HCT116 (cell line): ENCODE measurements at regions not wholly inside any gene's neighbourhood (a gene's known extent, or its start where the extent isn't known, plus 50 kb on each side); places are given as distances from the start of the nearest gene placed in this dataset.

Source experiments
- ATAC-seq: fragments of 200-7000 bp; cut with Tn5 transposase; 2 replicates; pipeline ENCODE4 v1.9.1; 2020; ENCODE audit warnings: mild to moderate bottlenecking, moderate library complexity
- BruUV-seq: library from RNA; stranded (reverse); fragments of 400-500 nt; replicated peaks from 2 replicates; lab custom pipeline; 2021; lab: Mats Ljungman, UMichigan
- CTCF ChIA-PET: fragments of 300-600 bp; sonication (Branson Sonifier 250); formaldehyde crosslinking; loops from one replicate; lab custom pipeline; 2021; ENCODE audit warnings: antibody characterized with exemption; lab: Charles Lee
- POLR2A ChIA-PET: fragments of 300-600, 350-600 bp; sonication (Branson Sonifier 250); formaldehyde crosslinking; loops from one replicate; lab custom pipeline; 2021; ENCODE audit warnings: antibody characterized with exemption; lab: Charles Lee
- RAD21 ChIA-PET, 2 experiments: fragments of 300-600 bp; sonication (Branson Sonifier 250); formaldehyde crosslinking; loops; one replicate each; lab custom pipeline; 2023; ENCODE audit warnings: low total read pairs in 2 of 2; ENCODE audit not compliant: uncharacterized antibody in 2 of 2, unreplicated experiment in 2 of 2, low non-redundant PET in 1 of 2; lab: Charles Lee
- DNase-seq: peaks from one replicate; pipeline ENCODE4 v3.0.0-alpha.2; 2010; ENCODE audit warnings: low read depth, low spot score
- H2AFZ ChIP-seq: fragments of 200-600 bp; shearing (Covaris generic), sonication (generic); 2 replicates; pipeline ENCODE4 v1.6.1; 2017; ENCODE audit warnings: low read depth, mixed run types, mixed read lengths, antibody characterized with exemption, low read length; ENCODE audit not compliant: poor library complexity, severe bottlenecking
- H3K27ac ChIP-seq: 2 replicates; pipeline ENCODE4 v1.5.1; 2012; ENCODE audit warnings: low read depth, low read length
- H3K27me3 ChIP-seq: fragments of 200-600 bp; sonication (generic); 2 replicates; pipeline ENCODE4 v1.6.1; 2016; ENCODE audit warnings: mixed run types, low read length, mixed read lengths; ENCODE audit not compliant: insufficient read depth
- H3K36me3 ChIP-seq, 2 experiments: fragments of 200-500 bp in 1 of 2; fragments of 200-600 bp in 1 of 2; sonication (Bioruptor generic) in 1 of 2; sonication (generic) in 1 of 2; 2 replicates each; pipeline versions ENCODE4 v1.5.1 to v1.6.1; 2014 to 2016; ENCODE audit warnings: low read length in 2 of 2, inconsistent platforms in 1 of 2, mixed read lengths in 1 of 2, mixed run types in 1 of 2; ENCODE audit not compliant: insufficient read depth in 2 of 2, control insufficient read depth in 1 of 2
- H3K4me1 ChIP-seq, 2 experiments: fragments of 200-600 bp in 1 of 2; sonication (generic) in 1 of 2; 2 replicates each; pipeline versions ENCODE4 v1.5.1 to v1.6.1; 2012 to 2017; ENCODE audit warnings: low read length in 2 of 2, inconsistent platforms in 1 of 2, mild to moderate bottlenecking in 1 of 2, mixed read lengths in 1 of 2, mixed run types in 1 of 2, moderate library complexity in 1 of 2; ENCODE audit not compliant: insufficient read depth in 2 of 2, control insufficient read depth in 1 of 2
- H3K4me2 ChIP-seq: fragments of 200-600 bp; sonication (generic); 2 replicates; pipeline ENCODE4 v1.6.1; 2017; ENCODE audit warnings: mixed run types, low read length, mixed read lengths
- H3K4me3 ChIP-seq, 2 experiments: fragments of 200-600 bp in 1 of 2; sonication (generic) in 1 of 2; replicated peaks in 1 of 2; 2 replicates each; pipeline ENCODE4 v1.5.1; 2011 to 2016; ENCODE audit warnings: low read length in 2 of 2, control low read depth in 1 of 2, low read depth in 1 of 2, mild to moderate bottlenecking in 1 of 2, mixed read lengths in 1 of 2, mixed run types in 1 of 2
- H3K79me2 ChIP-seq: fragments of 200-600 bp; sonication (generic); 2 replicates; pipeline ENCODE4 v1.6.1; 2017; ENCODE audit warnings: mild to moderate bottlenecking, mixed run types, low read length, moderate library complexity, mixed read lengths; ENCODE audit not compliant: insufficient read depth
- H3K9ac ChIP-seq: fragments of 200-600 bp; sonication (generic); 2 replicates; pipeline ENCODE4 v1.6.1; 2016; ENCODE audit warnings: low read length, mixed read lengths
- H3K9me2 ChIP-seq: fragments of 200-600 bp; sonication (generic), shearing (Covaris generic); 2 replicates; pipeline ENCODE4 v1.6.1; 2017; ENCODE audit warnings: mixed run types, mild to moderate bottlenecking, moderate library complexity; ENCODE audit not compliant: insufficient read depth
- H3K9me3 ChIP-seq, 2 experiments: fragments of 200-500 bp in 1 of 2; fragments of 200-600 bp in 1 of 2; sonication (Bioruptor generic) in 1 of 2; sonication (generic) in 1 of 2; 2 replicates each; pipeline ENCODE4 v1.6.1; 2014 to 2017; ENCODE audit warnings: low read length in 2 of 2, mixed read lengths in 2 of 2, inconsistent platforms in 1 of 2, low read depth in 1 of 2, mild to moderate bottlenecking in 1 of 2, mixed run types in 1 of 2, moderate library complexity in 1 of 2; ENCODE audit not compliant: control insufficient read depth in 1 of 2, insufficient read depth in 1 of 2
- H4K20me1 ChIP-seq: fragments of 200-600 bp; sonication (generic), shearing (Covaris generic); 2 replicates; pipeline ENCODE4 v1.6.1; 2017; ENCODE audit warnings: mixed run types, mild to moderate bottlenecking, moderate library complexity; ENCODE audit not compliant: insufficient read depth
- CEBPB ChIP-seq: IDR thresholded peaks from 2 replicates; pipeline ENCODE4 v1.6.1; 2012; ENCODE audit warnings: low read depth
- EGR1 ChIP-seq: IDR thresholded peaks from 2 replicates; pipeline ENCODE4 v1.6.1; 2012; ENCODE audit warnings: low read depth
- EZH2 ChIP-seq: fragments of 200-600 bp; sonication (generic); IDR thresholded peaks from 2 replicates; pipeline ENCODE4 v1.6.1; 2017; ENCODE audit warnings: antibody characterized with exemption, mixed run types
- JUND ChIP-seq: IDR thresholded peaks from 2 replicates; pipeline ENCODE4 v1.6.1; 2012
- POLR2AphosphoS5 ChIP-seq: IDR thresholded peaks from 2 replicates; pipeline ENCODE4 v1.6.1; 2011; ENCODE audit warnings: mild to moderate bottlenecking, low read depth, low read length, moderate library complexity
- ZFX ChIP-seq: fragments of 450-650 bp; IDR thresholded peaks from 2 replicates; pipeline ENCODE4 v1.6.1; 2017
- intact Hi-C: fragments of 100-400 bp; cut with micrococcal nuclease; formaldehyde crosslinking; loops from 2 replicates; pipeline ENCODE4 v1.10.0; 2022
- TF ChIP-seq, protein P1 (sequence below): IDR thresholded peaks from 2 replicates; pipeline ENCODE4 v1.6.1; 2011; ENCODE audit warnings: mild to moderate bottlenecking, low read length, moderate library complexity; ENCODE audit not compliant: insufficient replicate concordance; ENCODE audit errors: extremely low read depth
- TF ChIP-seq, protein P2 (sequence below): IDR thresholded peaks from 2 replicates; pipeline ENCODE4 v1.6.1; 2012
- TF ChIP-seq, protein P3 (sequence below), 3 experiments: fragments of 200-600 bp in 1 of 3; sonication (generic) in 1 of 3; IDR thresholded peaks in 2 of 3; conservative IDR thresholded peaks in 1 of 3; 2 replicates each; pipeline ENCODE4 v1.5.1; 2012 to 2017; ENCODE audit warnings: low read depth in 2 of 3, low read length in 2 of 3, antibody characterized with exemption in 1 of 3, borderline replicate concordance in 1 of 3, control low read depth in 1 of 3, mild to moderate bottlenecking in 1 of 3, mixed read lengths in 1 of 3, mixed run types in 1 of 3, moderate library complexity in 1 of 3; ENCODE audit not compliant: insufficient read depth in 1 of 3
- TF ChIP-seq, protein P4 (sequence below): IDR thresholded peaks from 2 replicates; pipeline ENCODE4 v1.6.1; 2012; ENCODE audit warnings: low read depth

DNA sequence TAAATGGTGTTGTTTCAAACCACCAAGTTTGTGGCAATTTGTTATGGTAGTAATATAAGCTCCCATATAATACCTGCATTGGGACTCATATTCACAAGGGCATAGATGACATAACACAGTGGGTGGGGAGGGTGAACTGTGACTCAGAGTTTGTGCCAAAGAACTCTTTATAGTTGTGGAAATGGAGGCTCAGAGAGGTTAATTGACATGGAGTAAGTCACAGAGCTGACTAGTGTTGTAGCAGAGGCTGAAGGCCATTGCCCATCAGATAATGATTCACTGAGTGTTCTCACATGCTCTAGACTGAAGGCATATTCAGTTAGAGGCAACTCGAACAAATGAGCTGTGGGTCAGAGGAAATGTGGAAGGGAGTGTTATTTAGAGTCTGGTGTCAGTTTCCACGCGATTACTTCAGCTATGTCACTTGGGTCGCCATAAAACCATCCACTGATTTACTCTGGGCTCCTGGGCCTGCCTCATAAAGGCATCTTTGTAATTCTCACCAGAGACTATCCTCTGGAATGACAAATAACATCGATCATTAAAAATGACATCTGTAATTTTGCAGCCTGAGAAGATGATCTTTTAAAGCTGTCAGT is 264.7 kb downstream of the CCDC85A start:
- no peaks in the 10 kb centered on the region for H3K9me3 ChIP-seq
- BruUV-seq, result no TSS peak
- TF ChIP-seq JUND, result no peak
- TF ChIP-seq, protein P1, sequence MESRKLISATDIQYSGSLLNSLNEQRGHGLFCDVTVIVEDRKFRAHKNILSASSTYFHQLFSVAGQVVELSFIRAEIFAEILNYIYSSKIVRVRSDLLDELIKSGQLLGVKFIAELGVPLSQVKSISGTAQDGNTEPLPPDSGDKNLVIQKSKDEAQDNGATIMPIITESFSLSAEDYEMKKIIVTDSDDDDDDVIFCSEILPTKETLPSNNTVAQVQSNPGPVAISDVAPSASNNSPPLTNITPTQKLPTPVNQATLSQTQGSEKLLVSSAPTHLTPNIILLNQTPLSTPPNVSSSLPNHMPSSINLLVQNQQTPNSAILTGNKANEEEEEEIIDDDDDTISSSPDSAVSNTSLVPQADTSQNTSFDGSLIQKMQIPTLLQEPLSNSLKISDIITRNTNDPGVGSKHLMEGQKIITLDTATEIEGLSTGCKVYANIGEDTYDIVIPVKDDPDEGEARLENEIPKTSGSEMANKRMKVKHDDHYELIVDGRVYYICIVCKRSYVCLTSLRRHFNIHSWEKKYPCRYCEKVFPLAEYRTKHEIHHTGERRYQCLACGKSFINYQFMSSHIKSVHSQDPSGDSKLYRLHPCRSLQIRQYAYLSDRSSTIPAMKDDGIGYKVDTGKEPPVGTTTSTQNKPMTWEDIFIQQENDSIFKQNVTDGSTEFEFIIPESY, result no peak
- no peak for TF ChIP-seq CEBPB
- no peak for TF ChIP-seq EZH2
- TF ChIP-seq ZFX, result no peak
- TF ChIP-seq, protein P2, sequence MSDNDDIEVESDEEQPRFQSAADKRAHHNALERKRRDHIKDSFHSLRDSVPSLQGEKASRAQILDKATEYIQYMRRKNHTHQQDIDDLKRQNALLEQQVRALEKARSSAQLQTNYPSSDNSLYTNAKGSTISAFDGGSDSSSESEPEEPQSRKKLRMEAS, result no peak
- TF ChIP-seq EGR1, result no peak
- TF ChIP-seq POLR2AphosphoS5, result no peak
- TF ChIP-seq, protein P3, sequence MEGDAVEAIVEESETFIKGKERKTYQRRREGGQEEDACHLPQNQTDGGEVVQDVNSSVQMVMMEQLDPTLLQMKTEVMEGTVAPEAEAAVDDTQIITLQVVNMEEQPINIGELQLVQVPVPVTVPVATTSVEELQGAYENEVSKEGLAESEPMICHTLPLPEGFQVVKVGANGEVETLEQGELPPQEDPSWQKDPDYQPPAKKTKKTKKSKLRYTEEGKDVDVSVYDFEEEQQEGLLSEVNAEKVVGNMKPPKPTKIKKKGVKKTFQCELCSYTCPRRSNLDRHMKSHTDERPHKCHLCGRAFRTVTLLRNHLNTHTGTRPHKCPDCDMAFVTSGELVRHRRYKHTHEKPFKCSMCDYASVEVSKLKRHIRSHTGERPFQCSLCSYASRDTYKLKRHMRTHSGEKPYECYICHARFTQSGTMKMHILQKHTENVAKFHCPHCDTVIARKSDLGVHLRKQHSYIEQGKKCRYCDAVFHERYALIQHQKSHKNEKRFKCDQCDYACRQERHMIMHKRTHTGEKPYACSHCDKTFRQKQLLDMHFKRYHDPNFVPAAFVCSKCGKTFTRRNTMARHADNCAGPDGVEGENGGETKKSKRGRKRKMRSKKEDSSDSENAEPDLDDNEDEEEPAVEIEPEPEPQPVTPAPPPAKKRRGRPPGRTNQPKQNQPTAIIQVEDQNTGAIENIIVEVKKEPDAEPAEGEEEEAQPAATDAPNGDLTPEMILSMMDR (IDR thresholded peaks at IDR 0.05 in 2 of 3, conservative IDR thresholded peaks at IDR 0.05 in 1 of 3; ENCODE audit: borderline replicate concordance in 1 of 3, insufficient read depth in 1 of 3, low read depth in 2 of 3, low read length in 2 of 3), result no peak
- TF ChIP-seq, protein P4, sequence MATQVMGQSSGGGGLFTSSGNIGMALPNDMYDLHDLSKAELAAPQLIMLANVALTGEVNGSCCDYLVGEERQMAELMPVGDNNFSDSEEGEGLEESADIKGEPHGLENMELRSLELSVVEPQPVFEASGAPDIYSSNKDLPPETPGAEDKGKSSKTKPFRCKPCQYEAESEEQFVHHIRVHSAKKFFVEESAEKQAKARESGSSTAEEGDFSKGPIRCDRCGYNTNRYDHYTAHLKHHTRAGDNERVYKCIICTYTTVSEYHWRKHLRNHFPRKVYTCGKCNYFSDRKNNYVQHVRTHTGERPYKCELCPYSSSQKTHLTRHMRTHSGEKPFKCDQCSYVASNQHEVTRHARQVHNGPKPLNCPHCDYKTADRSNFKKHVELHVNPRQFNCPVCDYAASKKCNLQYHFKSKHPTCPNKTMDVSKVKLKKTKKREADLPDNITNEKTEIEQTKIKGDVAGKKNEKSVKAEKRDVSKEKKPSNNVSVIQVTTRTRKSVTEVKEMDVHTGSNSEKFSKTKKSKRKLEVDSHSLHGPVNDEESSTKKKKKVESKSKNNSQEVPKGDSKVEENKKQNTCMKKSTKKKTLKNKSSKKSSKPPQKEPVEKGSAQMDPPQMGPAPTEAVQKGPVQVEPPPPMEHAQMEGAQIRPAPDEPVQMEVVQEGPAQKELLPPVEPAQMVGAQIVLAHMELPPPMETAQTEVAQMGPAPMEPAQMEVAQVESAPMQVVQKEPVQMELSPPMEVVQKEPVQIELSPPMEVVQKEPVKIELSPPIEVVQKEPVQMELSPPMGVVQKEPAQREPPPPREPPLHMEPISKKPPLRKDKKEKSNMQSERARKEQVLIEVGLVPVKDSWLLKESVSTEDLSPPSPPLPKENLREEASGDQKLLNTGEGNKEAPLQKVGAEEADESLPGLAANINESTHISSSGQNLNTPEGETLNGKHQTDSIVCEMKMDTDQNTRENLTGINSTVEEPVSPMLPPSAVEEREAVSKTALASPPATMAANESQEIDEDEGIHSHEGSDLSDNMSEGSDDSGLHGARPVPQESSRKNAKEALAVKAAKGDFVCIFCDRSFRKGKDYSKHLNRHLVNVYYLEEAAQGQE, result no peak
- TF ChIP-seq, all 23 proteins: peak for 0
- Histone ChIP-seq H3K79me2 (no peaks in the 10 kb centered on the region), H3K27ac (no peak overlapping the region), H2AFZ (no peak overlapping the region), H3K27me3 (no peaks in the 10 kb centered on the region), H3K36me3 (no peaks in the 10 kb centered on the region), H3K4me2 (no peak overlapping the region), H3K4me1 (no peaks in the 10 kb centered on the region; a peak in 1 of 4 replicates), H3K9me2 (no peaks in the 10 kb centered on the region), H3K4me3 (no peak overlapping the region), H3K9ac (no peak overlapping the region), H4K20me1 (no peaks in the 10 kb centered on the region)
- intact Hi-C loops, result no loop called here
- RAD21 ChIA-PET, result no interaction called here
- POLR2A ChIA-PET, result no interaction called here
- CTCF ChIA-PET, result no interaction called here
- ATAC-seq (no peak), DNase-seq (no peak)
